SK-N-SH treated with all-trans-retinoic acid at 6 μM for 48 hours (cell line): ENCODE measurements at regions not wholly inside any gene's neighbourhood (a gene's known extent, or its start where the extent isn't known, plus 50 kb on each side); places are given as distances from the start of the nearest gene placed in this dataset.
"Not testable (repeated sequence)": the region's sequence is repeated elsewhere in the genome, so short reads cannot be mapped to it uniquely, and the experiment has no call there.

ENCODE experiments used
- ATAC-seq: fragments of 200-7000 bp; cut with Tn5 transposase; 3 replicates; pipeline ENCODE4 v1.9.1; 2020; ENCODE audit warnings: mild to moderate bottlenecking, moderate library complexity
- BACH2 ChIP-seq: fragments of 250-450 bp; sonication (Bioruptor Pico); IDR thresholded peaks from 2 replicates; pipeline ENCODE4 v1.9.0; 2021; ENCODE audit warnings: mild to moderate bottlenecking, borderline replicate concordance
- CREB5 ChIP-seq: fragments of 250-450 bp; sonication (Bioruptor Pico); IDR thresholded peaks from 2 replicates; pipeline ENCODE4 v1.5.1; 2020; ENCODE audit warnings: low read depth, mild to moderate bottlenecking, moderate library complexity
- CSDC2 ChIP-seq: fragments of 250-450 bp; sonication (Bioruptor Pico); IDR thresholded peaks from 2 replicates; pipeline ENCODE4 v1.5.0; 2020; ENCODE audit warnings: mild to moderate bottlenecking, moderate library complexity
- GLIS3 ChIP-seq: fragments of 250-450 bp; sonication (Bioruptor Pico); IDR thresholded peaks from 2 replicates; pipeline ENCODE4 v1.5.0; 2020; ENCODE audit warnings: mild to moderate bottlenecking, moderate library complexity
- ISL1 ChIP-seq: fragments of 250-450 bp; sonication (Bioruptor Pico); IDR thresholded peaks from 2 replicates; pipeline ENCODE4 v2.1.2; 2022; ENCODE audit warnings: mild to moderate bottlenecking, moderate library complexity
- PATZ1 ChIP-seq: fragments of 250-450 bp; sonication (Bioruptor Pico); IDR thresholded peaks from 2 replicates; pipeline ENCODE4 v1.8.0; 2020; ENCODE audit warnings: mild to moderate bottlenecking, moderate library complexity, borderline replicate concordance
- POU6F1 ChIP-seq: fragments of 250-450 bp; sonication (Bioruptor Pico); IDR thresholded peaks from 2 replicates; pipeline ENCODE4 v1.8.0; 2021; ENCODE audit warnings: low read depth, mild to moderate bottlenecking, moderate library complexity, borderline replicate concordance
- PPARA ChIP-seq: fragments of 250-450 bp; sonication (Bioruptor Pico); IDR thresholded peaks from 2 replicates; pipeline ENCODE4 v1.5.0; 2020; ENCODE audit warnings: mild to moderate bottlenecking, borderline replicate concordance
- RARB ChIP-seq: fragments of 250-450 bp; sonication (Bioruptor Pico); IDR thresholded peaks from 2 replicates; pipeline ENCODE4 v1.8.0; 2021; ENCODE audit warnings: mild to moderate bottlenecking, moderate library complexity
- TOX ChIP-seq: fragments of 250-450 bp; sonication (Bioruptor Pico); IDR thresholded peaks from 2 replicates; pipeline ENCODE4 v1.8.0; 2021; ENCODE audit warnings: mild to moderate bottlenecking, moderate library complexity, borderline replicate concordance
- ZFP30 ChIP-seq: fragments of 450-650 bp; formaldehyde crosslinking; IDR thresholded peaks from 2 replicates; pipeline ENCODE4 v1.5.0; 2022; ENCODE audit warnings: mild to moderate bottlenecking, moderate library complexity
- ZNF565 ChIP-seq: fragments of 450-650 bp; formaldehyde crosslinking; conservative IDR thresholded peaks from 2 replicates; pipeline ENCODE4 v1.5.0; 2020; ENCODE audit warnings: low read depth, mild to moderate bottlenecking, moderate library complexity
- ZNF8 ChIP-seq: fragments of 450-650 bp; formaldehyde crosslinking; IDR thresholded peaks from 2 replicates; pipeline ENCODE4 v1.5.0; 2020; ENCODE audit warnings: mild to moderate bottlenecking, moderate library complexity

- TF ChIP-seq PATZ1 (CRISPR knock-in tag), result no peak
Observed at GRCh38 chr2:21833767-21834166, 710.0 kb downstream of the TDRD15 start (continued).

GRCh38 chr2:21836261-21836660 lies 712.5 kb downstream of the TDRD15 start:
- ATAC-seq, result no peak
- TF ChIP-seq ZFP30 (CRISPR knock-in tag), result no peak
- no peak for TF ChIP-seq TOX (CRISPR knock-in tag)
- no peak for TF ChIP-seq CREB5 (CRISPR knock-in tag)
- no peak for TF ChIP-seq PATZ1 (CRISPR knock-in tag)
- no peak for TF ChIP-seq ISL1
- TF ChIP-seq ZNF565 (CRISPR knock-in tag), result no peak
- TF ChIP-seq CSDC2 (CRISPR knock-in tag), result no peak
- no peak for TF ChIP-seq ZNF8 (CRISPR knock-in tag)
- no peak for TF ChIP-seq PPARA (CRISPR knock-in tag)

- no peak for TF ChIP-seq ZNF565 (CRISPR knock-in tag)
- ATAC-seq, result no peak
Observed at GRCh38 chr2:21836719-21837118, 713.0 kb downstream of the TDRD15 start.

- TF ChIP-seq CREB5 (CRISPR knock-in tag) (no peak), ISL1 (peak; percentile 31)
- no peak for ATAC-seq
Observed at GRCh38 chr2:21837168-21837960, 713.6 kb downstream of the TDRD15 start.

GRCh38 chr2:21841341-21841740 lies 717.6 kb downstream of the TDRD15 start:
- no peak for ATAC-seq

GRCh38 chr2:21850367-21850766 lies 726.6 kb downstream of the TDRD15 start:
- not testable (repeated sequence) for ATAC-seq

More at GRCh38 chr2:21841341-21841740, 717.6 kb downstream of the TDRD15 start:
- TF ChIP-seq CREB5 (CRISPR knock-in tag) (no peak), POU6F1 (no peak), PPARA (CRISPR knock-in tag) (no peak)

GRCh38 chr2:21854938-21855337 lies 731.2 kb downstream of the TDRD15 start:
- no peak for ATAC-seq
- TF ChIP-seq RARB, result no peak
- TF ChIP-seq POU6F1, result no peak
- no peak for TF ChIP-seq GLIS3 (CRISPR knock-in tag)
- no peak for TF ChIP-seq BACH2 (CRISPR knock-in tag)
- TF ChIP-seq PATZ1 (CRISPR knock-in tag), result no peak
